Erythroblast (primary cell): ENCODE measurements at regions not wholly inside any gene's neighbourhood (a gene's known extent, or its start where the extent isn't known, plus 50 kb on each side); places are given as distances from the start of the nearest gene placed in this dataset.

ENCODE experiments used
- GATA1 ChIP-seq: IDR thresholded peaks from 2 replicates; pipeline ENCODE4 v1.6.1; 2011; ENCODE audit warnings: low read depth, mild to moderate bottlenecking, control low read depth, low read length, moderate library complexity
- POLR2A ChIP-seq: IDR thresholded peaks from 2 replicates; pipeline ENCODE4 v1.6.1; 2011; ENCODE audit warnings: mild to moderate bottlenecking, low read length

DNA sequence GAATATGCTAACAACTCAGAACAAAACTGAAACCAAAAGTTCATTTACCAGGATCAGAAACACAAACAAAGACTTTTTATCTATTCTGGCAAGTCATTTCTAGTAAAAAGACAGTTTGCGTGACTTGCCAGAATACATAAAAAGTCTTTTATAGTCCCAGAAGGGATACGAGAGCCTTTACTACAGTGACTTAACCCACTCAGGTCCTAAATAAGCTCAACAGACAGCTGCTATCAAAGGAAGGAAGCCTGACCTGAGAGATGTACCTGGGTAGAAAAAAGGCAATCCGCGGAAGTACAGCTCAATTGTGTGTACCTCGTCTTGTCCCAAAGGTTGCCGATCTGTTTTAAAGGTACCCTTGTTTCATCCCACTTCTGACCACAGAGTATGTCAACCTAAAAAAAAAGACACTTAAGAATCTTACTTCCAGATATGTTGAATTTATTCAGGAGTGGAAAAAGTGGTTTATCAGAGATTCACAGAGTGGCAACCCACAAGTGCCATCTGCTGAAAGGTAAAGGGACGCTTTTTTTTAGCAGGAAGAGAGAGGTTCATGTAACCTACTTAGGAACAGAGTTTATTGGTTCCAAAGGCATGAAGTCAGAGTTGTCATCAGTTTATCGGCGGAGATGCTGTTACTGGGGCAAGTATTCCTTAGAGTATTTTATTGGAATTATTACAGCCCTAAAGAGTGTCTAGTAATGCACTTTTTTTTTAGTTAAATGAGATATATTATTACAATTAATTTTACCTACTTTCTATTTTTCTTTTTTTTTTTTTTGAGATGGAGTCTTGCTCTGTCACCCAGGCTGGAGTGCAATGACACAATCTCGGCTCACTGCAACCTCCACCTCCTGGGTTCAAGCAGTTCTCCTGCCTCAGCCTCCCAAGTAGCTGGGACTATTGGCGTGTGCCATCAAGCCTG is 69.7 kb upstream of the C1QTNF9B start:
- TF ChIP-seq POLR2A (no peak), GATA1 (no peak)
